Activated effector memory CD4-positive, alpha-beta T cell treated with Interleukin-2 at 50 U/mL for 16 hours (primary cell): ENCODE measurements at regions not wholly inside any gene's neighbourhood (a gene's known extent, or its start where the extent isn't known, plus 50 kb on each side); places are given as distances from the start of the nearest gene placed in this dataset.
A peak's percentile ranks its signal among the peaks of the same experiment; 100 is the strongest.
"Not testable (repeated sequence)": the region's sequence is repeated elsewhere in the genome, so short reads cannot be mapped to it uniquely, and the experiment has no call there.

Experiments used
- DNase-seq: peaks from one replicate; pipeline ENCODE4 v3.0.0-alpha.2; 2020

DNA sequence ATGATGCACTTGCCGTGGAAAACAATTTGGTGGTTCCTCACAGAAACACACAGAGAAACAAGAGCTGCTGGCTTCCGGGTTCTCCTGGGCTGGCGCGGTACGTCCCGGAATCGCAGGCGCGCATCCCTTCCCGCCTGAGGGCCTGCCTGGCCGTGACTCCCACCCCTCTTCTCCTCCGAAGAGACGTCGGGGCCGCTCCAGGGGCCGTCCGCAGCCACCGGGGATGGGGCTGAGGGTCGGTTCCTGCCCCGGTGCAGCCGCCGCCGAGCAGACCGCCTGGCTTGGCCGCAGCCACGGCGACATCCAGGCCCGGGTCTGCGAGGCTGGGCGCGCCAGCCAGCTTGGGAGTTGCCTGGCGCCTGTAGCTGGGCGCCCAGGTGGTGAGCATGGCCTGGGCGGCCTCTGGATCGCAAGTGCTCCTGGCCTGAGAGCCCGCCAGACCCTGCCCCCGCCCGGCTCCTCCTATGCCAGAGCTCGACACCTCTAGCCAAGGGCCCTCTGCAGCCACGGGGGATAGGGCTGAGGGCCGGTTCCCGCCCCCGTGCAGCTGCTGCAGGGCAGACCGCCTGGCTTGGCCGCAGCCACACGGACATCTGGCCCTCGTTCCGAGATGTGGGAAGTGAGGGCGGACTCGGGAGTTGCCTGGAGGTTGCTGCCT lies 1647.5 kb downstream of the SPATA31A7 start:
- not testable (repeated sequence) for DNase-seq

DNA sequence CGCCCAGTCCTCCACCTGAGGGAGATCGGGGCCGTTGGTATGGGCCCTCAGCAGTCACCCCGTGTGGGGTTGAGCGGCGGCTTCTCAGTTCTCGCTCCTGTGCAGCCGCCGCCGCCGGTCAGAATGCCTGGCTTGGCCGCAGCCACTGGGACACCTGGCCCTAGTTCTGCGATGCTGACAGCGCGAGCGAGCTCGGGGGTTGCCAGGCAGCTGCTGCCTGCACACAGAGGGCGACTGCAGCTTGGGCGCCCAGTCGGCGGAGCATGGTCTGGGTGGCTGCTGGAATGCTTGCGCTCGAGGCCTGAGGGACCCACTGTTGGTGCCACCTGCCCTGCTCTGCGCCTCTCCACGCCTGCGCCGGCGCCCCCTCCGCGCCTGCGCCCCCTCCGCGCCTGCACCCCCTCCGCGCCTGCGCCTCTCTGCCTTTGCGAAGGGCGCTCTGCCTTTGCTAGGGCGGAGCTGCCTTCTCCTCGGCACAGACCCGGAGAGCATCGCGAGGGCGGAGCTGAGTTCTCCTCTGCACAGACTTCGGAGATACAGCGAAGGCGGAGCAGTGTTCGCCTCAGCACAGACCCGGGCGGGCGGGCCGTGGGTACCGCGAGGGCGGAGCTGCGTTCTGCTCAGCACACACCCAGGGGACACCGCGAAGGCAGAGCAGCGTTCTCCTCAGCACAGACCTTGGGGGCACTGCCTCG lies 1648.3 kb downstream of the SPATA31A7 start:
- DNase-seq: peak; percentile 91

DNA sequence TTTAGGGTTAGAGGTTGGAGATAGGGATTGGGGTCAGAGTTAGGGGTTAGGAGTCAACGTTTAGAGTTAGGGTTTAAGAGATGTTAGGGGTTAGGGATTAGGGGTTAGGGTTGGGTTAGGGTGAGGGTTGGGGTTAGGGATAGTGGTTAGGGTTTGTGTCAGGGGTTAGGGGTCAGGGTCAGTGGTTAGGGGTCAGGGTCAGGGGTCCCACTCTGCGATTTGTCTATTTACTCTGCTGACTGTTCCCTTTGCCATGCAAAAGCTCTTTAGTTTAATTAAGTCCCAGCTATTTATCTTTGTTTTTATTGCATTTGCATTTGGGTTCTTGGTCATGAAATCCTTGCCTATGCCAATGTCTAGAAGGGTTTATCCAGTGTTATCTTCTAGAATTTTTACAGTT lies 1649.3 kb downstream of the SPATA31A7 start:
- DNase-seq: not testable (repeated sequence)

DNA sequence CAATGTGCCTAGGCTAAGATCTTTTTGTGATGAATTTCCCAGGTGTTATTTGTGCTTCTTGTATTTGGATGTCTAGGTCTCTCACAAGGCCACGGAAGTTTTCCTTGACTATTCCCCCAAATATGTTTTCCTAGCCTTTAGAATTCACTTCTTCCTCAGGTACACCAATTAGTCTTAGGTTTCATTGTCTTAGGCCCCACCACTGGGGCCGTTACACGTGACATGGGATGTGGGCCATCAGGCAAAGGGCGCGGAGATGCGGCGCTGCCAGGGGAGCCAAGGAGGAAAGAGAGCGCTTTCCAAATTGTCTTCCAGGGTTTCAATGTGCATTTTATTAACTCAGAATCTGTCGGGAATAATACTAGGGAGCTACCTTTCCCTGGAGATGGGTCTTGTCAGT lies 1653.3 kb downstream of the SPATA31A7 start:
- DNase-seq: not testable (repeated sequence)

DNA sequence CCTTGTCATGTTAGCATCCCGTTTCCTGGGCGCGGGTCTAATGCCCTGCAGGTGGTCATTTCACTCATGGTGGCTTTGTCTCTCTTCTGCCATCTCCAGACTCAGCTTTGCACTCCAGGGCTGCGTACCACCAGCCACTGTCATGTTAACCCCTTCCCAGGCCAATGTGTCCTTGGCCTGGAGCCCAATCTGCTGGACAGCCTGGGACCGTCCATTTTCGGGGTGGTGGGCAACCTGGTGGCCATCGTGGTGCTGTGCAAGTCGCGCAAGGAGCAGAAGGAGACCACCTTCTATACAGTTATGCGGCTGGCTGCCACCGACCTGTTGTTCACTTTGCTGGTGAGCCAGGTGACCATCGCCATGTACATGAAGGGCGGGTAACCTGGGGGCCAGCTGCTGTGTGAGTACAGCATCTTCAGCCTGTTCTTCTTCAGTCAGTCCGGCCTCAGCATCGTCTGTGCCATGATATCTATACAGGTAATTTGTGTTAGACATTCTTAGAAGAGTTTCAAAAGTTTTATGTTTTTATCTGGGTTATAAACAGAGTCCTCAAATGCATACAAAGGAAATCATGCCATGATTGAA lies 1654.0 kb downstream of the SPATA31A7 start:
- not testable (repeated sequence) for DNase-seq

DNA sequence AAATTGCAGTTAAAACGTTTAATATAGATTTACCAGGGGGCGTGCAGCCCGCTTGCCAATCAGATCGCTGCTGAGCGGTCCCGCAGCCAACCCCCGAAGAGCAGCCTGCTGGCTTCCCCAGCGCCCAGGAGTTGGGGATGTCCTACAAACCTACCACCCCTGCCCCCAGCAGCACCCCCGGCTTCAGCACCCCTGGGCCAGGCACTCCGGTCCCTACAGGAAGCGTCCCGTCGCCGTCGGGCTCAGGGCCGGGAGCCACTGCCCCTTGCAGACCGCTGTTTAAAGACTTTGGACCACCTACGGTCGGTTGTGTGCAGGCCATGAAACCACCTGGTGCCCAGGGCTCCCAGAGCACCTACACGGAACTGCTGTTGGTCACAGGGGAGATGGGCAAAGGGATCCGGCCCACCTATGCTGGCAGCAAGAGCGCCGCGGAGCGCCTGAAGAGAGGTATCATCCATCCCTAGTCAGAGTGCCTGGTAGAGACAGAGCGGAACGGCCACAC lies 1654.9 kb downstream of the SPATA31A7 start:
- DNase-seq: not testable (repeated sequence)

DNA sequence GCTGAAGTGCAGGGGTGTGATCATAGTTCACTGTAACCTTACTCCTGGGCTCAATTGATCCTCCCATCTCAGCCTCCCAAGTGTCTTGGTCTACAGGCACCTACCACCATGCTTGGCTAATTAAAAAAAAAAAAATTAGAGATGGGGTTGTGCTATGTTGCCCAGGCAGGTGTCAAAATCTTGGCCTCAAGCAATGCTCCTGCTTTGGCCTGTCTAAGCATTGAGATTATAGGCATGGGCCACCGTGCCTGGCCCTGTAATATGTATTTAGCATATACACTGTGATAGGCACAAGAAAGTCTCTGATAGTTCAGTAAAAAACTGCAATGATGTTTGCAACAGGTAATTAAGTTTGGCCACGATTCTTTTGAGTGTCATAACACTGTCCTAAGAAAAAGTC lies 1658.4 kb downstream of the SPATA31A7 start:
- DNase-seq: not testable (repeated sequence)

DNA sequence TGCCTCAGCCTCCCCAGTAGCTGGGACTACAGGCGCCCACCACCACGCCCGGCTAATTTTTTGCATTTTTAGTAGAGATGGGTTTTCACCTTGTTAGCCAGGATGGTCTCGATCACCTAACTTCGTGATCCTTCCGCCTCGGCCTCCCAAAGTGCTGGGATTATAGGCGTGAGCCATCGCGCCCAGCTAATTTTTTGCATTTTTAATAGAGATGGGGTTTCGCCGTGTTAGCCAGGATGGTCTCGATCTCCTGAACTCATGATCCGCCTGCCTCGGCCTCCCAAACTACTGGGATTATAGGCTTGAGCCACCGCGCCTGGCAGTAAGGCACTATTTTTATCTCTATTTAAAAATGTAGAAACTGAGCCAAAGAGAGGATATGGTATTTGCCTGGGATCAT lies 1660.2 kb downstream of the SPATA31A7 start:
- not testable (repeated sequence) for DNase-seq

DNA sequence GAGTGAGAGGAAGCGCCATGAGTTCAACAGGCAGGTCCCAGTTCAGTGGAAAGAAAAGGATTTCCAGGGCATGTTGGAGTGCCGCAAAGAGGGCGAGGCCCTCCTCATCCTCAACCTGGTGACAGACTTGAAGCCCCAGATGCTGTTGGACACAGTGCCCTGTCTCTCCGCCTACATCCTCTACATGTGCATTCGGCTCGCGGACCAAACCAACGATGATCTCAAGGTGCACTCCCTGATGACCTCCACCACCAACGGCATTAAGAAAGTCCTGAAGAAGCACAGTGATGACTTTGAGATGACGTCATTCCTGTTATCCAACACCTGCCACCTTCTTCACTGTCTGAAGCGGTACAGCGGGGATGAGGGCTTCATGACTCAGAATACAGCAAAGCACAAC lies 1667.4 kb downstream of the SPATA31A7 start:
- not testable (repeated sequence) for DNase-seq

DNA sequence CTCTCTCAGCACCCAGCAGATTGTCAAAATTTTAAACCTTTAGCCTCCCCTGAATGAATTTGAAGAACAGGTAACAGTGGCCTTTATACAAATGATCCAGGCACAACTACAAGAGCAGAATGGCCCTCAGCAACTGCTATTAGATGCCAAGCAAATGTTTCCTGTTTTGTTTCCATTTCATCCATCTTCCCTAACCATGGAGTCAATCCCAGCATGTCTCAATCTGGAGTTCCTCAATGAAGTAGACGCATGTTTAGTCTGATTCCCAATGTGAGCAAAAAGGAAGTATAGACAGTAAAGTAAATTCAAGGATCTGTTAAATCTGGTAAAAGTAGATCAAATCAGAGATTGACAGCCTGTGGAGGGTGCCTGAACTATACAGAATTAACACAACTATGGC lies 1668.4 kb downstream of the SPATA31A7 start:
- not testable (repeated sequence) for DNase-seq

DNA sequence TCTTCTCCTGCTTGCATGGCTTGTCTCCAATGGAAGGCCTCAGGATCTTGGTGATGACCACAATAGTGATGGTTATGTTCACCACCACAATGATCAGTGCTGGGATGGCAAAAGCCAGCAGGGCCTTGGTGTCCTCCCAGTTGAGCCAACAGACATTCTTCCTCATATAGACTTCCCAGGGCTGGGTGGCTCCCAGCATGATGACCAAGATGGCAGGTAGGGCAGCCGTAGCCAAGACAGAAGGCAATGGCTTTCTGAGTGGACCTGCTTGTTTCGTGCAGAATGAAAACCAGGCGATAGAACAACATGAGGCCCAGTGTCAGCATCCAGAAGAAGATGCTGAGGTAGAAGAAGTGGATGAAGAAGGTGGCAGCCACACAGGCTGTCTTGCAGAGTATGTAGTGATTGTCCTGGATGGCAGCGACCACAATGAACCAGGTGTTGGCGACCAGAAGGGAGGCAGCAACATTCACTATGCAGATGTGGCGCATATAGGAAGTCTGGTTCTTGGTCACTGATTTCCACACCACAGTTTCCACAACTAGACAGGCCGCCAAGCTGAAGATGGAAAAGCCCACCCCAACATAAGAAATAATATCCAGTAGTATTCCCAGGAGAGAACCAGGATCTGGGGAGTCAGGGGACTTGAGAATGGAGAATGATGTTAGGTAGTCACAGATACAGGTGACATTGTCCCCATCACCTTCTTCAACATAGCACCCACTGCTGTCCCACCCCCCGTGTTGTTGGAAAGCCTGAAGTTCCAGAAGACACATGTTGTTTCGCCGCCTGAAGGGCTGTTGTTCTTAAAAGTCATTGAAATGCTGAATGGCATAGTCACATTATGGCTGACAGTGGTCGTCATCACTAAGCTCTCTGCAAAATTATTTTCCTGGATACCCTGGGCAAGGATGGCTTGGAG lies 1671.4 kb downstream of the SPATA31A7 start:
- not testable (repeated sequence) for DNase-seq

DNA sequence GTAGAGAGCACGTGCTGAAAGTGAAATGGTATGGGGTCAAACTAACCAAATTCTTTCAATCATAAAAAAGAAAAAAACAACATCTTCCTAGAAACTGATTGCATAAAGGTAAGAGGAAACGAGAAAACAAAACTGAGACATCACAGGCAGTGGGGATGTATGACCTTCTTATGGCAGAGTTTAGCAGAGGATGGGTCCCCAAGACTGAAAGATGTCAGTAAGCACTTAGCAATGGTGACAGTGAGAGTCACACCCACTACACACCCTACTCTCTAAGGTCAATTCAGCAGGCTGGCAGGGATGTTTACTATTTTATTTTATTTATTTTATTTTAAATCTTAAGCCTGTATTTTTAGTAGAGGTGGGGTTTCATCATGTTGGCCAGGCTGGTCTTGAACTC lies 1672.3 kb downstream of the SPATA31A7 start:
- DNase-seq: not testable (repeated sequence)

DNA sequence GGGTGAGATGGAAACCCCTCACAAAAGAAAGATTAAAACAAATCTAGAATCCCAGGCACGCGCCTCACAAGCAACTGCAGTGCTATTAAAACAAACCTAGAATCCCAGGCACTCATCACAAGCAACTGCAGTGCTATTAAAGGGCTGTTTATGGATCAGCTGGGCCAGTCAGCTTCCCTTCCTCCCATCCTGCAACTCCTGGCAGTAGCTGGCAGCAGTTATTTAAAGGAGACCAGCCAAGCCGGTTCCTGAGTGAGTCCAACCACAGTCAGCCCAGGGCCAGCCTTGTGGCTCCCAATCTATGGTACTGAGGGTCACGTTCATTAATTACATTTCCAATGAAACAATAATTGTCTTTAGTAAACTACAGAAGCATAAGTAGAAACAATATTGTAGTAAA lies 1673.5 kb downstream of the SPATA31A7 start:
- not testable (repeated sequence) for DNase-seq

DNA sequence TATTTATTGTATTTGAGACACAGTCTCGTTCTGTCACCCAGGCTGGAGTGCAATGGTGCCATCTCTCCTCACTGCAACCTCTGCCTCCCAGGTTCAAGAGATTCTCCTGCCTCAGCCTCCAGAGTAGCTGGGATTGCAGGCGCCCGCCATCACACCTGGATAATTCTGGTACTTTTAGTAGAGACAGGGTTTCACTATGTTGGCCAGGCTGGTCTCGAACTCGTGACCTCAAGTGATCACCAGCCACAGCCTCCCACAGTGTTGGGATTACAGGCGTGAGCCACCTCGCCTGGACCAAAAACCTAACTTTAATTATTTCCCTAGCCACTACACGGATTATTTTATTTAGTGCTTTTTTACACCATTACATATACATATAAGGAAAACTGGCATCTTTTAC lies 1674.0 kb downstream of the SPATA31A7 start:
- not testable (repeated sequence) for DNase-seq

DNA sequence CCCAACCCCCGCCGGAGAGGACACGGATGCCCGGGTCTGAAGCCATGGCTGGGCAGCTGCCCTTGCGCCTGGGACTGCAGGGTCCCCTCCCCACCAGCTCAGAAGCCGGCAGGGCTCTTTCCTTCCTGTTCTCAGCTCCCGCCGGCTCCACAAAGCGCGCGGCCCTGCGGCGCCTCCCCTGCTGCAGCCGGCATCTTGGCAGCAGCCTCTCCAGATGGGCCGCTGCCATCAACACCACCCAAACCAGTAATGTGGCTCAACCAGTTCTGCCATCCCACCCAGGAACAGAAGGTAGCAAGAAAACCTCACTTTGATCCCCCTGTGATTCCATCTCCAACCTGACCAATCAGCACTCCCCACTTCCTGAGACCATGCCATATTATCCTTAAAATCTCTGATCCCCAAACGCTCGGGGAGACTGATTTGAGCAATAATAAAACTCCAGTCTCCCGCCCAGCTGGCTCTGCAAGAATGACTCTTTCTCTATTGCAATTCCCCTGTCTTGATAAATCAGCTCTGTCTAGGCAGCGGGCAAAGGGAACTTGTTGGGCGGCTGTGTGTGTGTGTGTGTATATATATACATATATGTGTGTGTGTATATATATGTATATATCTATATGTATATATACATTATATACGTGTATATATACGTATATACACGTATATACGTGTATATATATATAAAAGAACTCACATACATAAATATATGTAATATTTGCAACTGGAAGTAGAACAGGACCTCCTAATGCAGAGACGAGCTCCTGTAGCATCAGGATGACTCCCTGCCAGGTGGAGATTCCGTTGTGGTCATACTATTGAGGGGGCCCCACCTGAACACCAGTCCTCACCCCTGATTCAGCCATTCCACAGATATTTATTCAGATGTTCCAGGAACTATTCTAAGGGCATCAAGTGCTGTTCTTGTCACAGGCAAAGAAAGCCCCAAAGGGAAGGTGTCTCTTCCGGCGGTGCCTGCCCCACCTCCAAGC lies 1674.9 kb downstream of the SPATA31A7 start:
- not testable (repeated sequence) for DNase-seq

DNA sequence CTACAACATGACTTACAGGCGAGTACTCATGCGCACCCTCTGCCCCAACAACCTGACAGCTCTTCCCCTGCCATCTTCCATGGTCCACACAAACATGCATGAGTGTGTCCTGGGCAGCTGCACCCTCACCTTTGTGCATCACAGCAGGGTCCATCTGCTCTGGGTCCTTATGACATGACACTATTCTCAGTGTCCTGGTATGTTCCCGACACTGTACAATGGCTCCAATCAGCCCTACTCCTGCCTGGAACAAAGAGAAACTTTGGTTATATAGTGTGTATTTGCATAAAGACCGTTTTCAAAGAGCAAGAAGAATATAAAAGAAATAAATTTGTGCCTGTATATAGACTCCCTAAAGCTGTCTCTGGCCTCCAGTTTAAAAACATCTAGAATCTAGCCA lies 1679.2 kb downstream of the SPATA31A7 start:
- DNase-seq: not testable (repeated sequence)

DNA sequence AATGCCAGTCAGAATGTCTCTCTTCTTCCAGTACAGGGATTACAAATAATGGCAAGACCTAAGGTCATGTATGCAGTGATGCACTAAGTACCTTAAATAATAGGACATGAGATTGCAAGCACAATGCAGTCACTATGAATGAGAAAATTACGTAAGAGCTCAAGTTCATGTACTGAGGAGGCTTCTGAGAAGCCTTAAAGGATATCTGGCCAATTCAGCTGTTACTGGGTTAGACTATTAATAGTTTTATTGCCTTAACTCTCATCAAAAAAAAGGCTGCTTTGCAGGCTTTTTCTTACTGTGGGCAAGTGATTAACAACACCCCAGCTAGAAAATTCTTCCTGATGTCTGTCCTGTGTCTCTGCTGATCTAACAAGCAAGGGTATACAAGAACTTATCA lies 1681.9 kb downstream of the SPATA31A7 start:
- not testable (repeated sequence) for DNase-seq

DNA sequence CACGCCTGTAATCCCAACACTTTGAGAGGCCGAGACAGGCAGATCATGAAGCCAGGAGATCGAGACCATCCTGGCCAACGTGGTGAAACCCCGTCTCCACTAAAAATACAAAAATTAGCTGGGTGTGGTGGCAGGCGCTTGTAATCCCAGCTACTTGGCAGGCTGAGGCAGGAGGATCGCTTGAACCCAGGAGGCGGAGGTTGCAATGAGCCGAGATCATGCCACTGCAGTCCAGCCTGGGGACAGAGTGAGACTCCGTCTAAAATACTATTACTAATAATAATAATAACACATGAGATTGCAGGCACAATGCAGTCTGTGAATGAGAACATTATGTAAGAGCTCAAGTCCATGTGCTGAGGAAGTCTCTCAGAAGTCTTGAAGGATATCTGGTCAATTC lies 1684.4 kb downstream of the SPATA31A7 start:
- DNase-seq: not testable (repeated sequence)

DNA sequence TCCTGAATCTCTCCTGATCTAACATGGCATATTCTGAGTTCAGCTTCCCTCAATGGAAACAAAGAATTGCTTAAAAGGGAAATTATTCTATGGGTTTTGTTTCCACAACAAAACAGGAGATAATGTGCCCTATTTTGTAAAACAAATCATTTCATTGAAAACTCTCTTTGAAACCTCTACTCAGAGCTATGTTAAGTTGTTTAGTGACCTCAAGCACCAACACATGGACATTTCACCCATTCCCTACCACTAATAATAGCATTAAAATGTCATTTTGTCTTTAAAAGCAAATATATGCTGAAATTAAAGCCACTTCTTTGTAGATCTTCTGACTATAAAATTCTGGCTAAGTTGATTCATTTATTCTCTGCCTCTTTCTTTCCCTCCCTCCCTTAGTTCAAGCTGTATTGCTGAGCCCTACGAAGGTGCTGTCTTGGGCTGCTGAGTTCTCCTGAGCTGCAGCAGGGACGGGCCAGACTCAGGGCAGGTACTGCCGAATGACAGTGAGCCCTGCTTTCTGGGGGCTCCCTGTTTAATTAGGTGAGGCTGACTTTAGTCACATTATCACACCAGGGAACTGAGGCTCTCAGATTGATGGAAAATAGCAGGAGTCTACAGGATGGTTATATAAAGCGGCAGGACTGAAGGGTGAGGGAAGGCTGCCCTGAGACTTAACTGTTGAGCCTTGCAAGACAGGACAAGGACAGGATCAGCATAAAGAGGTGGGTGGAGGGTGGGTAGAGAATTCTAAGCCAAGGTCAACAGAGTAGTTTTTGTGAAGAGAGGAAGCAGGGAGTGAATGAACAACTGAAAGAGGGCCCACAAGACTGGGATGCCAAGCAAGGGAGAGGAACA lies 1685.1 kb downstream of the SPATA31A7 start:
- not testable (repeated sequence) for DNase-seq

DNA sequence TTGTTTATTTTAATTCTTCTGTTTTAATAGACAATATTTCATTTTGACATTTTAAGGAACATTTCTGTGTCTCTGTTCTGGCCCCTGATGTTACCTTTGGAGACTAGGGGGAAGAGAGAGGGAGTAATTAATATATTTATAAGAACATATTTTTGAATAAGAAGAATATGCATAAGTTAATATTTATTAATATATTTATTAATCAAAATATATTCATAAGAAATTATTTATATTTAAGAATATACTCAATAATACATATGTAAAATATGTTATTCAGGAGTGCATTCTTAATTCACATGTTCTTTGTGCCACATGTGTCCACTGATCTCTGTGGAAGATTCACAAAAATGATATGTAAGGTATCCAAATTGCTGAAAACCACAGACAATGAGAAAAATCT lies 1687.7 kb downstream of the SPATA31A7 start:
- not testable (repeated sequence) for DNase-seq
